GM19025 (cell line): ENCODE measurements at regions not wholly inside any gene's neighbourhood (a gene's known extent, or its start where the extent isn't known, plus 50 kb on each side); places are given as distances from the start of the nearest gene placed in this dataset.
"Not testable (repeated sequence)": the region's sequence is repeated elsewhere in the genome, so short reads cannot be mapped to it uniquely, and the experiment has no call there.

Experiments
- ATAC-seq: cut with Tn5 transposase; IDR thresholded peaks from one replicate; pipeline ENCODE4 v1.9.1; 2021; ENCODE audit warnings: mild to moderate bottlenecking, low read depth, moderate library complexity; ENCODE audit not compliant: unreplicated experiment

DNA sequence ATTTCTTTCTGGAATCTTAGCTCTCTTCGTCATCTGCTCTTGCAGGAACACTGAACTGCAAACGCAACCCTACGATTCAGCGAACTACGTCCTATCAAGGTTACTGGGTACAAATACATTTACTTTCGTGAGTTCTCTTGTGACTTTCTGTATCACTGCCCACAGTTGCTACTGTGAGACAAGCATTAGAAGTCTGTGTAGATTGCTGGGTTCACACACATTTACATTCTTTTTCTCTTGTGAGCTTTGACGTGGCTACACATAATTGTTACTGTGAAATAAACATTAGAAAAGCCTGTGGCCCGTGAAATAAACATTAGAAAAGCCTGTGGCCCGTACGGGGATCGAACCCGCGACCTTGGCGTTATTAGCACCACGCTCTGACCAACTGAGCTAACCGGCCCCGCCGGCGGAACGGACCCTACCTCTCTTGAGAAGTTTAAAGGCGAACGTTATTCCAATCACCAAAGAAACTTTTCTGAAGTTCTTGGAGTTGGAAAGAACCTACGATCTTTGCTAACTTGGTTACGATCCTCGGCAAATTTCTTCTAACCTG lies 61.2 kb upstream of the ZNF322 start:
- ATAC-seq: not testable (repeated sequence)

DNA sequence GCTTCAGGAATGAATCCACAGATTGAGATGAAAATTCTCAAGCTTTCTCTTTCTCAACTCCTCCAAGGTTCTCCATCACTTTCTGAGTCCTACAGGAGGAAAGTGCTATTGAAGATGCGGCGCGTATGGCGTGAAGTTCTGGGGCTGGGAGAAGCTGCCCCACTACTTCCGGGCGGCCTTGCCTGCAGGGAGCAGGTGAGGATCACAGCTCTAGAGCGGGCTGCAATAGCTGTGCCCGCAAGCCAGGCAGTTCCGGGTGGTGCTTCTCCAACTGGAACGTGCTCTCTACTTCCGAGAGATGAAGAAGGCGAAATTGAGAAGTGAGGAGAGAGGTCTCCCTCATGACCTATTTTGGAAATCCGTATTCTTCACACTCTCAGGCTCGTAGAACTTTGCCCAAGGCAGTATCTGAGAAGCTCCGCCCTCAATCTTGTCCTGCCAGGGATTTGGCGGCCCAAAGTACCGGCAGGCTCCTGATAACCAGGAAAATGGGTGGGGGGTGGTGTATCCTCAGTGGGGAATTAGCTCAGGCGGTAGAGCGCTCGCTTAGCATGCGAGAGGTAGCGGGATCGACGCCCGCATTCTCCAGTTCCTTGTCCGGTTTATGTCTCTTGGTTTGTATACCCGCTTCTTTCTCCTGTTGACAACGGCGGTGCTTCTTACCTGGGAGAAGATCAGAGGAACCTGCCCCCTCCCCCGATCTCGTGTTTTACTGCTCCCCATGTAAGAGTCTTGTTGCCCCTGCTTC lies 70.6 kb upstream of the ZNF322 start:
- not testable (repeated sequence) for ATAC-seq

DNA sequence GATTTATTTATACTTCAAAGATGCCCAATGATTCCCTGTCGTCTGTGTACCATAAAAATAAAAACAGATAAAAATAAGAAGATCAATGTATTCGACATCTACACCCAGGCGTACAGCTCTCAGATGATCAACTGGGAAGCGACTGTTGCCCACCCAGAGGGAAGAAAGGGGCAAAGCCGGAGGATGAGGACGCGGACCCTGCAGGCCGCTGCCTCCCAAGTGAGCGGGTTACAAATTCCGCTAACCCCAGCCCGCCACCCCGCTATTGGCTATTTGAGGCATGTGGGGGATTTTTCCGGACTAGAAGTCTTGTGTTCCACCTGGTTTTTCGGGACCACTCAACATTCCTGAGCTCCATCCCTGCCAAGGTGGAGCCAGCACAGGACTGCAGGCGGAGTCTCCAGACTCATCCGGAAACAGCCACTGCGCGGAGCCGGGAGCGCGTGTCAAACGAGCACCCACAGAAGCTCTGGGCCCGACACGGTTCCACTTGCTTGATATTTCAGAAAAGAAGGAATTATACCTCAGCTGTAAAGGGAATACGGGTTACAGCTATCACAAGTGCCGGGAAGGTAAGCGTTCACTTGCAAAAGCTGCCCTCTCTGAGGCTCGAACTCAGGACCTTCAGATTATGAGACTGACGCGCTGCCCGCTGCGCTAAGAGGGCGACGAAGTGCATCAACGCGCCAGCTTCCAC lies 75.4 kb upstream of the ZNF322 start:
- not testable (repeated sequence) for ATAC-seq

DNA sequence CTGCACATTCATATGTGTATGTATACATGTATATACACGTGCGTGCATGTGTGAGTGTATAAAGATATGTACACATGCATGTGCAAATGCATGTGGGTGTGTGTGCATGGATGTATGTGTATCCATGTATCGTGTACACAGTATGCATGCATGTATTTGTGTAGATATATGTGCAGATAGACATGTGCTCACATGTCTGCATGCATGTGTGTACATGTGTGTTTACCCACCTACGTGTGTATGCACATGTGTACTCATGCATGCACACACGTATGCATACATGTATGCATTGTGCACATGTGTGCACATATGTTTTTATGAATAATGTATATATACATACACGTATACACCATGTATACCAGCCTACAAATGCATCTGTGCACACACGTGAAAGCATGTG lies 80.3 kb upstream of the ZNF322 start:
- ATAC-seq: no peak

DNA sequence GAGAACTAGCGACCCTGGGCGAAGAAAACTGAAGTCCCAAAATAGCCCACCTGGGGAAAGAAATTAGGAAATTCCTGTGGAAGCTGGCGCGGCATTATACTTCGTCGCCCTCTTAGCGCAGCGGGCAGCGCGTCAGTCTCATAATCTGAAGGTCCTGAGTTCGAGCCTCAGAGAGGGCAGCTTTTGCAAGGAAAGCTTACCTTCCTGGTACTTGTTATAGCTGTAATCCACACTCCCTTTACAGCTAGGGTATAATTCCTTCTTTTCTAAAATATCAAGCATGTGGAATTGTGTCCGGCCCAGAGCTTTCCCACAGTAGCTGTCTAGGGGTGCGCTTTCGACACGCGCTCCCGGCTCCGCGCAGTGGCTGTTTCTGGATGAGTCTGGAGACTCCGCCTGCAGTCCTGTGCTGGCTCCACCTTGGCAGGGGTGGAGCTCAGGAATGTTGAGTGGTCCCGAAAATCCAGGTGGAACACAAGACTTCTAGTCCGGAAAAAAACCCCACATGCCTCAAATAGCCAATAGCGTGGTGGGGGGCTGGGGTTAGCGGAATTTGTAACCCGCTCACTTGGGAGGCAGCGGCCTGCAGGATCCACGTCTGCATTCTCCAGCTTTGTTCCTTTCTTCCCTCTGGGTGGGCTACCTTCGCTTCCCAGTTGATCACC lies 83.7 kb upstream of the ZNF322 start:
- ATAC-seq: no peak

DNA sequence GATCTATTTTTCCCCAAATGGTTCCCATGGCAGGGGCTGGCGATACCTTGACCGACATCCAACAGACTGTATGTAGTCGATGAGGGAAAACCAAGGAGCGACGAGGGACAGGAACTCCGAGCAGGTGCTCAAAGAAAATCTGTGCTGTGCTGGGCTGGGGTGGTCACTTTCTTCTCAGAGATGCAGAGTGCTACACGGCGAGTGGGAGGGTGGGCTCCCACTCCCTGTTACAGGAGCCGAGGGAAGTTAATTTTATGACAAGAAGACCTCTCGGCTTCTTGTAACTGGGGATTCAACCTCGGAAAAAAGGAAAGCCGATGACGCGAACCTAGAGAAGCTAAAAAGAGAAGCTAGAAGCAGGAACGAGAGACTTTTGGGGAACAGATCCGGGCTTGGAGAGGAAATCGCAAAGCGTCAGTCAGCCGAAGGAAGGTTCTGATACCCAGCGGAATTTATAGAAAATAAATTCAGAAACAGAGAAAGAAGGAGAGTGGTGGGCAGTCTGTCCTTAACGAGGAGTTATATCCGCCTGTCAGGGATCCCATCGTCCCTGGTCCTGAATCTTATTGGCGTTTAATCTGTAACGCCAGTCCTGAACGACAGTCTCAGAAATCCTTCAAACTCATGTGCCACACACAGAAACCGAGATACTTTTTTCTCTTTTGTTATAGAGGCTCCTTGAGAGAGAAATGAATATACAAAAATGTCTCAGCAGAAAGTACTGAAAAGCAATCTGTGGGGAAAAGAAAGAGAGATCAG lies 84.6 kb upstream of the ZNF322 start:
- ATAC-seq: no peak

DNA sequence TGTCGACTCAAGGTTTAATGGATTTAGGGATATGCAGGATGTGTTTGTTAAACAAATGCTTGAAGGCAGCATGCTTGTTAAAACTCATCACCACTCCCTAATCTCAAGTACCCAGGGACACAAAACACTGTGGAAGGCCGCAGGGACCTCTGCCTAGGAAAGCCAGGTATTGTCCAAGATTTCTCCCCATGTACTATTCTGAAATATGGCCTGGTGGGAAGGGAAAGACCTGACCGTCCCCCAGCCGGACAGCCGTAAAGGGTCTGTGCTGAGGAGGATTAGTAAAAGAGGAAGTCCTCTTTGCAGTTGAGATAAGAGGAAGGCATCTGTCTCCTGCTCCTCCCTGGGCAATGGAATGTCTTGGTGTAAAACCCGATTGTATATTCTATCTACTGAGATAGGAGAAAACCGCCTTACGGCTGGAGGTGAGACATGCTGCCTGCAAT lies 85.3 kb upstream of the ZNF322 start:
- not testable (repeated sequence) for ATAC-seq

DNA sequence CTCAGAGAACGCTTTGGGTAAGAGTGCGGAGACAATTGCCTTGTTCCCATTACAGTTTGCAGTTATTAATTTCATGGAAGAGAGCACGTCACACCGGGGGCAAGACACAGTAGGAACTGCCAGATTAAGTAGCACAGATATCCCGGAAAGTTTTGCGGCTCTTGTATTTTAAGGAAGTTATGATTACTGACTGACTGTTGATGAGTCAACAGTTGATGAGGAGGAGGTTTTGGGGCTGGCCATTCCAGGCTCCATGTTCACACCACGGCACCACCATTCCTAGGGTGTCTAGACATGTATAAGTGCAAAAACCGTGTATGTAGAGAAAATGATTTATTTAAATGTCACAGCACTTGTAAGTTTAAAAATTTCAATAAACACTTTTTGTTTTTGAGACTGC lies 86.4 kb upstream of the ZNF322 start:
- ATAC-seq: not testable (repeated sequence)

DNA sequence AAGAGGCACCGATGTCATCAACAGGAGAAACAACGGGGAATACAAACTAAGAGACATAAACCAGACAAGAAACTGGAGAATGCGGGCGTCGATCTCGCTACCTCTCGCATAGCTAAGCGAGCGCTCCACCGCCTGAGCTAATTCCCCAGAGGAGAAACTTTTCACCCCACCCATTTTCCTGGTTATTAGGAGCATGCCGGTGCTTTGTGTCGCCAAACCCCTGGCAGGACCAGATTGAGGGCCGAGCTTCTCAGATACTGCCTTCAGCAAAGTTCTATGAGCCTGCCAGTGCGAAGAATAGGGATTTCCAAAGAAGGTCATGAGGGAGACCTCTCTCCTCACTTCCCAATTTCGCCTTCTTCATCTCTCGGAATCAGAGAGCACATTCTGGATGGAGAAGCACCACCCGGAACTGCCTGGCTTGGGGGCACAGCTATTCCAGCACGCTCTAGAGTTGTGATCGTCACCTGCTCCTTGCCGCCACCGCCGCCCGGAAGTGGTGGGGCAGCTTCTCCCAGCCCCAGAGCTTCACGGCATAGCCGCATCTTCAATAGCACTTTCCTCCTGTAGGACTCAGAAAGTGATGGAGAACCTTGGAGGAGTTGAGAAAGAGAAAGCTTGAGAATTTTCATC lies 89.7 kb upstream of the ZNF322 start:
- not testable (repeated sequence) for ATAC-seq

DNA sequence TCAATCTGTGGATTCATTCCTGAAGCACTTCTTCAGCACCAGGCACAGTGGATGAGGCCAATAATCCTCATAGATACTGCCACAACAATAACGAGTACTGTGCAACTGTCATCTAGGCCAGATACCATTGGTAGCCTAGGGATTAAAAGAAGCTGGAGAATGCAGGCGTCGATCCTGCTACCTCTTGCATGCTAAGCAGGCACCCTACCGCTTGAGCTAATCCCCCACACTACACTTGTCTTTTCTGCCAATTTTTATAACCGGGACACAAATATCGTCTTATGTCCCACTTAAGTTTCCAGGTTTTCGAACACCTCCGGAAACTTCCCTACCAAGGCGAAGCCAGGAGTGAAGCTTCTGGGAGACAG lies 90.2 kb upstream of the ZNF322 start:
- not testable (repeated sequence) for ATAC-seq

DNA sequence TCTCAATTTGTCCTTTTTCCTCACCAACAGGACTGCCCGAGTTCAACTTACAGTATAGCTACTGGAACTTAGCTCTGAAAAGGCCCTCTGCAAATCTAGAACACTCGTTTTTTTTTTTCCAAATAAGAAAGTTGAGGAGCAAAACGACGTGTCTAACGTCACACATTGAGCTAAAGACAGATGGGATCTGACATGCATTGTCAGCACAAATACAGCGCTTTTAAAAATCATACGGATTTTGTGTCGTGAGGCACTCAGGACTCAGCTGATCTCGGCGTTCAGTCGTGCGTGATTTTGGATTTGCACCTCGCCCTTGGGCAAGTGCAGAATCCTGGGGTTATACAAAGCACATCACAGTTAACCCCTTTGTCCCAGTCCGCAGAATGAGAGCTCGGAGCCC lies 94.7 kb upstream of the ZNF322 start:
- no peak for ATAC-seq

DNA sequence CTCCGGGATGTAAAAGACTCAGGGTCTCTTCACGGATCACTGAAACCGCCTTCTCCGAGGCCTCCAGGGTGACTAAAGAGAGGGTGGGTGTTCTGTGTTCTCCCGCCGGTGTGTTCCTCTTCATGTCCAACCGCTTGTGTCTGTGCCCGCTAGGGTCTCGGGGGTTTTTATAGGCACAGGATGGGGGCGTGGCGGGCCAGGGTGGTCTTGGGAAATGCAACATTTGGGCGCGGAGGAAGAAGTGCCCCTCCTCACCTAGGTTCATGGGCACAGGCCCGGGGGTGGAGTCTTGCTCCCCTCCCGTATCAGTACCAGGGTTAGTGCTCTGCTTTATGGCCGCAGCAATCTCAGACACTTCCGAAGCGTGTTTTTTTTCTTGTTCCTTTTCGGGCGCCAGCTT lies 95.3 kb upstream of the ZNF322 start:
- ATAC-seq: not testable (repeated sequence)

DNA sequence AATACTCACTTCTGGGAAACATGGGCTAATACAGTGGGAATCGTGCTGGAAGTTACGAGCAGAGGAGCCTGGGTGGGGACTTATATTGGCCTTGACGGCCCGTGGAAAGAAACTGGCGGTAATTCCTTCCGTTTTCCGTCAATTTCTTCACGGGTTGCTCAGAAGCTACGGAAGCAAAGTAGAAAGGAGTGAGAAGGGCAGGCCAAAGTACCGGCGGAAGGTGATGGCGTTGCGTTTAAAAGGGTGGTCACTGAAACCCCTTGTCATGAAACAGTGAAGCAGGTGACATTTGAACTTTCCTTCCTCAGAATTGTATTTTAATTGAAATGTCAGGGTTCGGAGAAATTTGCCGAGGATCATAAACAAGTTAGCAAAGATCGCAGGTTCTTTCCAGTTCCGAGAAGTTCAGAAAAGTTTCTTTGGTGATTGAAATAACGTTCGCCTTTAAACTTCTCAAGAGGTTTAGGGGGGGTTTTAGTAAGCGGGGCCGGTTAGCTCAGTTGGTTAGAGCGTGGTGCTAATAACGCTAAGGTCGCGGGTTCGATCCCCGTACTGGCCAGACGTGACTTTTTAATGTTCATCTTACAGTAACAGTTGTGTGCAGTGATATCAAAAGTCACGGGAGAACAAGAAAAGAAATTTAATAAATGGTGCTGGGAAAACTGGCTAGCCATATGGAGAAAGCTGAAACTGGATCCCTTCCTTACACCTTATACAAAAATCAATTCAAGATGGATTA lies 96.7 kb upstream of the ZNF322 start:
- ATAC-seq: not testable (repeated sequence)

DNA sequence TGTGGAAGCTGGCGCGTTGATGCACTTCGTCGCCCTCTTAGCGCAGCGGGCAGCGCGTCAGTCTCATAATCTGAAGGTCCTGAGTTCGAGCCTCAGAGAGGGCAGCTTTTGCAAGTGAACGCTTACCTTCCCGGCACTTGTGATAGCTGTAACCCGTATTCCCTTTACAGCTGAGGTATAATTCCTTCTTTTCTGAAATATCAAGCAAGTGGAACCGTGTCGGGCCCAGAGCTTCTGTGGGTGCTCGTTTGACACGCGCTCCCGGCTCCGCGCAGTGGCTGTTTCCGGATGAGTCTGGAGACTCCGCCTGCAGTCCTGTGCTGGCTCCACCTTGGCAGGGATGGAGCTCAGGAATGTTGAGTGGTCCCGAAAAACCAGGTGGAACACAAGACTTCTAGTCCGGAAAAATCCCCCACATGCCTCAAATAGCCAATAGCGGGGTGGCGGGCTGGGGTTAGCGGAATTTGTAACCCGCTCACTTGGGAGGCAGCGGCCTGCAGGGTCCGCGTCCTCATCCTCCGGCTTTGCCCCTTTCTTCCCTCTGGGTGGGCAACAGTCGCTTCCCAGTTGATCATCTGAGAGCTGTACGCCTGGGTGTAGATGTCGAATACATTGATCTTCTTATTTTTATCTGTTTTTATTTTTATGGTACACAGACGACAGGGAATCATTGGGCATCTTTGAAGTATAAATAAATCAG lies 106.8 kb upstream of the ZNF322 start:
- not testable (repeated sequence) for ATAC-seq

DNA sequence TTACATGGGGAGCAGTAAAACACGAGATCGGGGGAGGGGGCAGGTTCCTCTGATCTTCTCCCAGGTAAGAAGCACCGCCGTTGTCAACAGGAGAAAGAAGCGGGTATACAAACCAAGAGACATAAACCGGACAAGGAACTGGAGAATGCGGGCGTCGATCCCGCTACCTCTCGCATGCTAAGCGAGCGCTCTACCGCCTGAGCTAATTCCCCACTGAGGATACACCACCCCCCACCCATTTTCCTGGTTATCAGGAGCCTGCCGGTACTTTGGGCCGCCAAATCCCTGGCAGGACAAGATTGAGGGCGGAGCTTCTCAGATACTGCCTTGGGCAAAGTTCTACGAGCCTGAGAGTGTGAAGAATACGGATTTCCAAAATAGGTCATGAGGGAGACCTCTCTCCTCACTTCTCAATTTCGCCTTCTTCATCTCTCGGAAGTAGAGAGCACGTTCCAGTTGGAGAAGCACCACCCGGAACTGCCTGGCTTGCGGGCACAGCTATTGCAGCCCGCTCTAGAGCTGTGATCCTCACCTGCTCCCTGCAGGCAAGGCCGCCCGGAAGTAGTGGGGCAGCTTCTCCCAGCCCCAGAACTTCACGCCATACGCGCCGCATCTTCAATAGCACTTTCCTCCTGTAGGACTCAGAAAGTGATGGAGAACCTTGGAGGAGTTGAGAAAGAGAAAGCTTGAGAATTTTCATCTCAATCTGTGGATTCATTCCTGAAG lies 111.6 kb upstream of the ZNF322 start:
- ATAC-seq: not testable (repeated sequence)

DNA sequence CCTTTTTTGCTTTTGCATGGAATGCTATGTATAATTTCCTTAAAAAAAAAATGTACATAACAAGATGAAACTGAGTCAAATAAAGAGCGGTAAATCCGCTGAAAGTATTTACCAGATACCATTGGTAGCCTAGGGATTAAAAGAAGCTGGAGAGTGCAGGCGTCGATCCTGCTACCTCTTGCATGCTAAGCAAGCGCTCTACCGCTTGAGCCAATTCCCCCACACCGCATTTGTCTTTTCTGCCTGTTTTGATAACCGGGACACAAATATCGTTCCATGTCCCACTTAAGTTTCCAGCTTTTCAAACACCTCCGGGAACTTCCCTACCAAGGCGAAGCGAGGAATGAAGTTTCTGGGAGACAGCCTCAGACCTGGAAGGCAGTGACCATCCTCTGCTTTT lies 113.9 kb upstream of the ZNF322 start:
- ATAC-seq: not testable (repeated sequence)

DNA sequence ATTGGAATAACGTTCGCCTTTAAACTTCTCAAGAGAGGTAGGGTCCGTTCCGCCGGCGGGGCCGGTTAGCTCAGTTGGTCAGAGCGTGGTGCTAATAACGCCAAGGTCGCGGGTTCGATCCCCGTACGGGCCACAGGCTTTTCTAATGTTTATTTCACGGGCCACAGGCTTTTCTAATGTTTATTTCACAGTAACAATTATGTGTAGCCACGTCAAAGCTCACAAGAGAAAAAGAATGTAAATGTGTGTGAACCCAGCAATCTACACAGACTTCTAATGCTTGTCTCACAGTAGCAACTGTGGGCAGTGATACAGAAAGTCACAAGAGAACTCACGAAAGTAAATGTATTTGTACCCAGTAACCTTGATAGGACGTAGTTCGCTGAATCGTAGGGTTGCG lies 121.0 kb upstream of the ZNF322 start:
- ATAC-seq: not testable (repeated sequence)
